ENCODE measurements at regions not wholly inside any gene's neighbourhood (a gene's known extent, or its start where the extent isn't known, plus 50 kb on each side); places are given as distances from the start of the nearest gene placed in this dataset.

DNA sequence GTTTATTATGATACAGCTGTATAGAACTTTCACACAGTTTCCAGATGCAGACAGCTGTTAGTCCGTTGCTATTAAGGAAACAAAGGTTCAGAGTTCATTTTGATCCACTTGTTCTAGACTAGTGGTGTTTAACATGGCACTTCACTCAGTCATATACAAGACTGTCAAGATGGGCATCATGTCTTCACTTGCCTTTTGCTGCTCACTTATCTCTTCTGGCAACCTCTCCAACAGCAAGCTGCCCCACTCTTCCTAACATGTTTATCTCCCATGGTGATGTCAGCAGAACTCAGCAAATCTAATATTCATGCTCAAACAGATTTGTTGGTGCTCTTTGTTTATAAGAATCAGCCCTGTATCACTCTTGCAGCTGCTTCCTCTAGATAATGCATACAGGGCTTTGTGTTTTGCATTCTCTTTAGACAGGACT lies 236.2 kb upstream of the HAND2 start:
- ATAC-seq = no peak
- no peaks in the 10 kb centered on the region for H3K9me2 ChIP-seq (ENCODE audit: insufficient read depth)
- H3K4me1 ChIP-seq (ENCODE audit: control insufficient read depth in 1 of 2, insufficient read depth in 2 of 2, low read length in 2 of 2) = no peaks in the 10 kb centered on the region
- intact Hi-C loops (cut with micrococcal nuclease) = no loop called here
- no TSS peak for BruUV-seq (replicated peaks)
- H3K27me3 ChIP-seq (ENCODE audit: insufficient read depth, low read length) = peaks cover 15% of the 10 kb centered on the region; the same call in 1 of the 2 replicates
- no peaks in the 10 kb centered on the region for H3K36me3 ChIP-seq (ENCODE audit: control insufficient read depth in 1 of 2, insufficient read depth in 2 of 2, low read length in 2 of 2)
- TF ChIP-seq ZNF274 (IDR thresholded peaks at IDR 0.05; ENCODE audit: low read depth, low read length) (no peak), SP1 (IDR thresholded peaks at IDR 0.05; ENCODE audit: low read depth) (no peak), YY1 (IDR thresholded peaks at IDR 0.05; ENCODE audit: extremely low read depth, insufficient replicate concordance, low read depth, low read length) (no peak)
- H3K4me3 ChIP-seq (replicated peaks in 1 of 2; ENCODE audit: low read depth in 1 of 2, low read length in 2 of 2) = no peak overlapping the region
- no peak for DNase-seq (ENCODE audit: low read depth, low spot score)
- ChIA-PET POLR2A (no interaction called here), CTCF (no interaction called here), RAD21 (ENCODE audit: low non-redundant PET in 1 of 2, low total read pairs in 2 of 2, uncharacterized antibody in 2 of 2, unreplicated experiment in 2 of 2) (no interaction called here)
- H3K9ac ChIP-seq (ENCODE audit: low read length) = no peak overlapping the region
- H2AFZ ChIP-seq (ENCODE audit: low read depth, low read length, poor library complexity, severe bottlenecking) = no peak overlapping the region
- H3K9me3 ChIP-seq (ENCODE audit: control insufficient read depth in 1 of 2, insufficient read depth in 1 of 2, low read depth in 1 of 2, low read length in 2 of 2) = no peaks in the 10 kb centered on the region
- H3K79me2 ChIP-seq (ENCODE audit: insufficient read depth, low read length) = no peaks in the 10 kb centered on the region
- H3K4me2 ChIP-seq (ENCODE audit: low read length) = no peak overlapping the region
- no peak overlapping the region for H3K27ac ChIP-seq (ENCODE audit: low read depth, low read length)
- H4K20me1 ChIP-seq (ENCODE audit: insufficient read depth) = no peaks in the 10 kb centered on the region

DNA sequence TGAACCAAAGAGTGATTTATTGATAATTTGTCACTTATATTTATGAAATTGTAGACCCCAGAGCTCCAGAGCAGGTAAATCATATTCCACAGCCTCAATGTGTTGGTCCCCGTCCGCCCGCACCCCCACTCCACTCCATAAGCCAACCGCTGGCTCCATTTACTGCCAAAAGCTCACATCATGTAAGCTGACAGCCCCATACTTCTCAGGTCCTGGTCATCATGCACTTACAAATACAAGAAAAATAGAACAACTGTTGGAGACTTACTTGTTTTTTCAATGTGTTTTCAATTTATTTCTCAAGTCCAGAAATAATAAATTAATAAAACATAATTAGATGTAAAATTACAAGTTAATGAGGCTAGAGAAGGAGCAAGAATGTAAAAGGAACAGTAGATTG lies 235.7 kb upstream of the HAND2 start:
- Histone ChIP-seq H2AFZ (ENCODE audit: low read depth, low read length, poor library complexity, severe bottlenecking) (no peak overlapping the region), H3K4me1 (ENCODE audit: control insufficient read depth in 1 of 2, insufficient read depth in 2 of 2, low read length in 2 of 2) (no peaks in the 10 kb centered on the region), H3K9ac (ENCODE audit: low read length) (no peak overlapping the region), H3K9me2 (ENCODE audit: insufficient read depth) (no peaks in the 10 kb centered on the region), H3K9me3 (ENCODE audit: control insufficient read depth in 1 of 2, insufficient read depth in 1 of 2, low read depth in 1 of 2, low read length in 2 of 2) (no peaks in the 10 kb centered on the region), H3K4me2 (ENCODE audit: low read length) (no peak overlapping the region), H3K27ac (ENCODE audit: low read depth, low read length) (no peak overlapping the region), H3K4me3 (replicated peaks in 1 of 2; ENCODE audit: low read depth in 1 of 2, low read length in 2 of 2) (no peak overlapping the region), H3K79me2 (ENCODE audit: insufficient read depth, low read length) (no peaks in the 10 kb centered on the region), H3K36me3 (ENCODE audit: control insufficient read depth in 1 of 2, insufficient read depth in 2 of 2, low read length in 2 of 2) (no peaks in the 10 kb centered on the region), H3K27me3 (ENCODE audit: insufficient read depth, low read length) (peaks cover 15% of the 10 kb centered on the region; the same call in 1 of the 2 replicates), H4K20me1 (ENCODE audit: insufficient read depth) (no peaks in the 10 kb centered on the region)
- BruUV-seq (replicated peaks) = no TSS peak
- TF ChIP-seq YY1 (IDR thresholded peaks at IDR 0.05; ENCODE audit: extremely low read depth, insufficient replicate concordance, low read depth, low read length) = no peak
- no peak for TF ChIP-seq TCF7L2 (IDR thresholded peaks at IDR 0.05; ENCODE audit: borderline replicate concordance, extremely low read depth, insufficient read depth, insufficient read length)
- TF ChIP-seq CTCF (IDR thresholded peaks at IDR 0.05 in 2 of 3, conservative IDR thresholded peaks at IDR 0.05 in 1 of 3; ENCODE audit: borderline replicate concordance in 1 of 3, insufficient read depth in 1 of 3, low read depth in 2 of 3, low read length in 2 of 3) = no peak
- no peak for TF ChIP-seq CBX3 (IDR thresholded peaks at IDR 0.05; ENCODE audit: low read depth)
- TF ChIP-seq JUND (IDR thresholded peaks at IDR 0.05) = no peak
- no peak for TF ChIP-seq FOSL1 (IDR thresholded peaks at IDR 0.05; ENCODE audit: low read depth)
- TF ChIP-seq, protein P1, sequence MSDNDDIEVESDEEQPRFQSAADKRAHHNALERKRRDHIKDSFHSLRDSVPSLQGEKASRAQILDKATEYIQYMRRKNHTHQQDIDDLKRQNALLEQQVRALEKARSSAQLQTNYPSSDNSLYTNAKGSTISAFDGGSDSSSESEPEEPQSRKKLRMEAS (IDR thresholded peaks at IDR 0.05) = no peak
- TF ChIP-seq SIN3A (IDR thresholded peaks at IDR 0.05; ENCODE audit: low read depth) = no peak
- no peak for TF ChIP-seq POLR2A (IDR thresholded peaks at IDR 0.05; ENCODE audit: borderline replicate concordance, extremely low read depth, insufficient read depth, insufficient read length)
- TF ChIP-seq SRF (IDR thresholded peaks at IDR 0.05; ENCODE audit: low read depth) = no peak
- no peak for TF ChIP-seq POLR2AphosphoS5 (IDR thresholded peaks at IDR 0.05; ENCODE audit: low read depth, low read length)
- TF ChIP-seq ELF1 (IDR thresholded peaks at IDR 0.05; ENCODE audit: borderline replicate concordance, low read depth) = no peak
- CTCF ChIA-PET = no interaction called here
- POLR2A ChIA-PET = no interaction called here
- DNase-seq (ENCODE audit: low read depth, low spot score) (no peak), ATAC-seq (no peak)
- intact Hi-C loops (cut with micrococcal nuclease) = no loop called here
- RAD21 ChIA-PET (ENCODE audit: low non-redundant PET in 1 of 2, low total read pairs in 2 of 2, uncharacterized antibody in 2 of 2, unreplicated experiment in 2 of 2) = no interaction called here
